HG02840 (cell line): ENCODE measurements at regions not wholly inside any gene's neighbourhood (a gene's known extent, or its start where the extent isn't known, plus 50 kb on each side); places are given as distances from the start of the nearest gene placed in this dataset.

ENCODE experiments used
- ATAC-seq: cut with Tn5 transposase; IDR thresholded peaks from one replicate; pipeline ENCODE4 v1.9.1; 2021; ENCODE audit warnings: mild to moderate bottlenecking, moderate library complexity, moderate number of reproducible peaks; ENCODE audit not compliant: unreplicated experiment, low FRiP score

GRCh38 chr1:57713501-57713900 is 289.6 kb upstream of the DAB1 start:
- no peak for ATAC-seq

GRCh38 chr1:57712846-57713245 is 289.0 kb upstream of the DAB1 start:
- no peak for ATAC-seq

GRCh38 chr1:57711326-57711725 is 287.5 kb upstream of the DAB1 start:
- ATAC-seq: no peak

DNA sequence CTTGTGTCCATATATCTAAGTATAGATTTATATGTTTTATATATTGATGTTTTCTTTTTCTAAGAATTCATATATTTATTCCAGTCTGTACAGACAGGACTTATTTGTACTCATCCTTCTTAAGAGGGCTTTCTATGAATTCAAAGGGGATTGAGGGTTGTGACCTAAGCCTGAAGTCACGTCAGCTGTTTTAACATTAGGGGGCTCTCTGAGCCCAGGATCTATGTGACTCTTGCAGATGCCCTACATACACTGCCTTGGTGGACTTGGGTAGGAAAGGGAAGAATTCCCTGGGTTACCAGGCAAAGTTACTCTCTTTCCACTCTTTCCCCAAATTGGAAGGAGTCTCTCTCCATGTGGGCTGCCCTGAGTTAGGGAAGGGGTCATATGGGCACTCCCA is 283.8 kb upstream of the DAB1 start:
- ATAC-seq: no peak

- no peak for ATAC-seq
Measured at GRCh38 chr1:57704811-57705210, 281.0 kb upstream of the DAB1 start.

DNA sequence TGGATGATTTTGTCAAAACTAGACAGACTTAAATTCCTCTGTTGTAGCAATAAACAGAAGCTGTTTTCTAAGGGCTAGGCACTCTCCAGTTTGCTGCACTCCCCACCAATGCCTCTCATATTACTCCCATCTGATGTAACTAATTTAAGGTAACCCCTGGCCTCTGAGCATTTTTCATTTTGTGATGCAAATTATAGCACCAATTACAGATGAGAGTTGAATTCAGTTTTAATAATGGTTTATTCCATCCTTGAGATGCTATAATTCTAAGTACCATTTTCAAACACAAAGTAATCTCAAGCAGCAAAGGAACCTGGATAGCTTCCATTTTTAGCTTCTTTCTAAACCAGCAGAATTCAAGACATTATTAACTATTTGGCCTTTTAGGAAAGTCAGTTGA is 280.4 kb upstream of the DAB1 start:
- ATAC-seq: no peak

DNA sequence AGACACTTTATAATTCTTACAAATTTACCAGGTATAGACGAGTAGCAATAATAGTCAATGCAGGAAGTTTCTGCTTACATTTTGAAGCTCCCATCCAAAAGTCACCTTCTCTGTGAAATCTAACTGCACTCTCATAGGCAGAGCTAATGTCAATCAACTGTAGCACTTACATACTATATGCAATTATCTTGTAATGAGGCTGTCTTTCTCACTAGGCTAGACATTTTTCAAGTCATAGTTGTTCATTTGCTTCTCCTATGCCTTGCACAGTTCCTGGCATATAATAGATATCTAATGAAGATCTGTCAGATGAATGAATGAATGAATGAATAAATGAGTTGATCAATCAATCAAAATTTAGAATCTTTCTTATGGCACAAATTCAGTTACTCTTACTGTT is 273.0 kb upstream of the DAB1 start:
- ATAC-seq: no peak

- ATAC-seq: no peak
Measured at GRCh38 chr1:57696043-57696442, 272.2 kb upstream of the DAB1 start.

- no peak for ATAC-seq
Measured at GRCh38 chr1:57686306-57686705, 262.4 kb upstream of the DAB1 start.

GRCh38 chr1:57683037-57683942 is 259.4 kb upstream of the DAB1 start:
- ATAC-seq: no peak

GRCh38 chr1:57678138-57678537 is 254.3 kb upstream of the DAB1 start:
- no peak for ATAC-seq

GRCh38 chr1:57675776-57676175 is 251.9 kb upstream of the DAB1 start:
- no peak for ATAC-seq

DNA sequence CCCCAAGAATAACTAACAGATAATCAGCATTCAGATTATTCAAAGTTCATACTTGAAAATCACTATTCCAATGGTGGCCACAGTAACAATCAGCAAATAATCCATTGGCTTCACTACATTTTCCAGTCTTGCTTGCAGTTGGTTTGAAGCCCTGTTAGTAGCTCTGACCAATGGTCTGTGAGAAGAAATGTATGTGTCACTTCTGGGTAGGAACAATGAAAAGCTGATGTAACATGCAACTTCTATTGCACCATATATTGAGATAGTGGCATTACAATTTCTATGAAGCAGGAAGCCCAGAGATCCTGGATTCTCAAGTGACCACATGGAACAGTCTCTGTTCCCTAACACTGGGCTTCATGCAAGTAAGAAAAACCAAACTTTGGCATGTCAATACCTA is 250.9 kb upstream of the DAB1 start:
- ATAC-seq: no peak

GRCh38 chr1:57672346-57673140 is 248.7 kb upstream of the DAB1 start:
- ATAC-seq: no peak

DNA sequence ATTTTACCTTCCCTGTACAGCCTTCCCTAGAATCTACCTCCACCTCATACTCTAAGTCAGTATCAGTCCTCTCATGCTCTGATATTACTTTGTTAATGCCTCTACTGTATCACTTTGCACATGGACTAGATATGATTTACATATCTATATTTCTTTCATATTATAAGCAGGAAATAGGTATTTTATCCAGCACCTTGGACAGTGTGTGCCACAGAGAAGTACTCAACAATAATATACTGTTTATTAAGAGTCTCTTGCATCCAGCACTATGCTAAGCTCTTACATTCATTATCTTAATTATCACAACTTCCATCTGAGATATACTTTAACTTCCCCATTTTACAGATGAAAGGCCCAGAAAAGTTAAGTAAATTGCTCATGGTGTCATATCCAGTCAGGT is 247.9 kb upstream of the DAB1 start:
- ATAC-seq: no peak

- ATAC-seq: no peak
Measured at GRCh38 chr1:57659804-57660203, 235.9 kb upstream of the DAB1 start.

- ATAC-seq: no peak
Measured at GRCh38 chr1:57655161-57655560, 231.3 kb upstream of the DAB1 start.

GRCh38 chr1:57644667-57645066 is 220.8 kb upstream of the DAB1 start:
- ATAC-seq: no peak

DNA sequence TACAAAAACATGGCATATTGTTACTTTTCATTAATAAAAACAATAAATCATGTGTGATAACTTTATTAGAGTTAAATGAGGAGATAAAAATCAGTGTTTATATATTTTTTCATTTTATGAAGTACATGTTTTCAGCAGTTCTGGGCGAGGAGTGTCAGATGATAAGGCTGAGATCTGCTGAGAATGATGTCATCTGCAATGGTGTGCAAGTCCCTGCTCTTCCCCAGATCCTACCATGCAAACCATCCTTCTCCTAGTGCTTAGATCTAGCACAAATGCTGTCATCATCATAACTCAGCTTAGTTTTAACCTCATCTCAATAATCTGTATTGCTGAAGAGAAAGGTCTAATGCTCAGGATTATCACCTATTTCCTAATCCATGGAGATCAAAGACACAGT is 214.4 kb upstream of the DAB1 start:
- no peak for ATAC-seq

DNA sequence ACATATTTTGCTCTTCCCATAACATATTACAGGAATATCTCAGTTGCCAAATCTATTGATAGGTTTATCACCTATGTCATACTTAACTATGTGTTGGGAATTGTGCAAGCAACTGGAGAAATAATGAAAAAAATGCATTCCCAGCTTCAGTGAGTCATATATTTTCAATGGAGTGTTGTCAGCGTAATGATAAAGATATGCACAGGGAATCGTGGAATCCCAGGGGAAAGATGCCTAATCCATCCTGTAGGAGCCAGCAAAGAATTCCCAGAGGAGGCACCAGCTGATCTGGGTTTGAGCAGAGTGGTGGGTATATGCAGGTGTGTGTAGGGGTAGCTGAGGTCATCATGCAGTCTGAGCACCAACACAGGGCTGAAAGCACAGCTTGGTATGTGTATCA is 213.3 kb upstream of the DAB1 start:
- no peak for ATAC-seq

DNA sequence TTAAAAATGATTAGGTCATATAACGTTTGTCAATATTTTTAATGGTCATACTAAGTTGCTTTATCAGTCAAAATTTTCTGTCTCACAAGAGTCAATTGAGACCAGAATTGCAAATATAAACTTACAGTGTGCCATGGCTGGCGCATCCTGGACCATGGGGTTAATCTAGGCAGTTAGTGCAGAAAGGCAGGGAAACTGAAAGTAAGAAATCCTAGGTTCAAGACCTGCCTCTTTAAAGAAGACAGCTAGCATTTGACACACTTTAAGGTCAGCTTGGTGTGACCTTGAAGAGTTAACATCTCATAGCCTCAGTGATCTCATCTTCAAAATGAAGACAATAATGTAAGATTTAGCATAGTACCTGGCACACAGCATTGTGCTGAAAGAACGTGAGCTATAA is 210.0 kb upstream of the DAB1 start:
- ATAC-seq: no peak

DNA sequence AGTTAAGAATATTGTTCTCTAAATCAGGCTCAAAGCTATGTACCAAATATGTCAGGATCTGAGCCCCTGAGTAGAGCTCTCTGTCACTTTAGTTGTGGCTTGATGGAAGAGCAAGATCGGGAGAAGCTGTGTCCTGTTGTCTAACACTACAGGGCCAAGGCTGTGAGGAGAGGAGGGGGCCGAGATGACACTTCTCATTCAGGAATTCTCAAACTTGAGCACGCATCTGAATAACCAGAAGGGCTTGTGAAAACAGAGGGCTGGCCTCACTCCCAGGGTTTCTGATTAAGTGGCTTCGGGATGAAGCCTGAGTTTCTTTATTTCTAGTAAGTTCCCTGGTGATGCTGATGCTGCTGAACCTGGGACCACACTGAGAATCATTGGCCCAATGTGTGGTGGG is 209.2 kb upstream of the DAB1 start:
- no peak for ATAC-seq
